Activated CD8-positive, alpha-beta T cell treated with anti-CD3 and anti-CD28 coated beads, Interleukin-2, amount 10 ng/mL, durations not matched to agents 7 days and 5 days (primary cell): ENCODE measurements at regions not wholly inside any gene's neighbourhood (a gene's known extent, or its start where the extent isn't known, plus 50 kb on each side); places are given as distances from the start of the nearest gene placed in this dataset.

Experiments
- ATAC-seq: fragments of 150-1000 bp; cut with Tn5 transposase; one replicate; pipeline ENCODE4 v1.10.0; 2021; ENCODE audit warnings: moderate library complexity
- CTCF ChIA-PET: fragments of 350-600 bp; sonication (Branson Sonifier 250); formaldehyde crosslinking; loops from one replicate; lab custom pipeline; 2021; ENCODE audit warnings: antibody characterized with exemption; lab: Charles Lee
- POLR2A ChIA-PET: fragments of 350-600 bp; sonication (Branson Sonifier 250); formaldehyde crosslinking; loops from one replicate; lab custom pipeline; 2021; ENCODE audit warnings: antibody characterized with exemption; lab: Charles Lee
- DNase-seq: peaks from one replicate; pipeline ENCODE4 v3.0.0-alpha.2; 2020
- H3K27ac Mint-ChIP-seq: one replicate; pipeline ENCODE4 v1.8.0; 2021; ENCODE audit warnings: mild to moderate bottlenecking, mixed read lengths
- H3K27me3 Mint-ChIP-seq: one replicate; pipeline ENCODE4 v1.8.0; 2021; ENCODE audit warnings: low read depth, mixed read lengths
- H3K36me3 Mint-ChIP-seq: one replicate; pipeline ENCODE4 v1.8.0; 2021; ENCODE audit warnings: low read depth, mixed read lengths
- H3K4me1 Mint-ChIP-seq: one replicate; pipeline ENCODE4 v1.8.0; 2021; ENCODE audit warnings: low read depth, mixed read lengths
- H3K4me3 Mint-ChIP-seq: one replicate; pipeline ENCODE4 v1.8.0; 2021; ENCODE audit warnings: mild to moderate bottlenecking, mixed read lengths
- H3K9me3 Mint-ChIP-seq: one replicate; pipeline ENCODE4 v1.8.0; 2022; ENCODE audit warnings: mixed read lengths; ENCODE audit not compliant: insufficient read depth

DNA sequence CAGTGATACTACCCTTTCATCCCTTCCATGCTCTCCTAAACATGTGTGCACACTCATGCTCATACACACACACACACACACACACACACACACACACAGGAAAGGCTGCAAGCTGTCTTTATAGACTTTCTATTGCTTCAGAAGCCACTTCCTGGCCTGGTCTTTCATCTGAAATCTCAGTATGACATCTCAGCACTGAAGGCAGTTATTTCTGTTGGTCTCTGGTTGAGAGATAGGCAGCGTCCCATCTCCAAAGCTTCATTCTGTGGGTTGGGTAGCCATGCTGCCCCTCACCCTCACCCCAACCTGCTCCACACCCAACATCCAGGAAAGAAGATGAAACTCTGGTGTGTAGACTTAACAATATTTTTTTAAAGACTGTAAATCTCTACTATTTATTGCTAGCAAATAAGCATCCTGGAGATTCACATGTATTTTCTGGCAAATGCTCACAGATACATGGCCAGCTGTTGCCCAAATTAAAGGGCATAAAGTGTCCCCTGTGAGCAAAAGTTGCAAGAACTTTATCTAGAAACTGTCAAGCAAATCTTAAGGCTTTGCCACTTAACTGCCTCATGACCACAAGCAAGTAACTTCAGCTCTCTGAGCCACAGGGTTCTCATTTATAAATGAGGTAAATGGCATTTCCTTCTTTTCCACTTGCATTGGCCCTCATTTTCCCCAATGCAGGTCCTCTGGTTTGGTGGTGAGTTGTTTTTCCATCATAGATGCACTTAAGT, 189.8 kb upstream of the AFF2 start:
- POLR2A ChIA-PET = interaction anchor here (0.5 to 1.6 kb wide), 4 partner anchors 11 to 399 kb away, joined by 3 to 4 read pairs (median 4); partner anchors contain the start of gene FMR1
- DNase-seq (peak; percentile 79), ATAC-seq (peak; percentile 93)
- peak overlapping the region; percentile 32 for H3K4me3 Mint-ChIP-seq
- peaks cover 7% of the 10 kb centered on the region for H3K9me3 Mint-ChIP-seq
- no peaks in the 10 kb centered on the region for H3K27me3 Mint-ChIP-seq
- peak overlapping the region; percentile 90 for H3K27ac Mint-ChIP-seq
- H3K36me3 Mint-ChIP-seq = peaks cover 17% of the 10 kb centered on the region
- peaks cover 38% of the 10 kb centered on the region for H3K4me1 Mint-ChIP-seq
- CTCF ChIA-PET = interaction anchor here (0.8 to 2.3 kb wide), 4 partner anchors 11 to 976 kb away, joined by 3 to 8 read pairs (median 5); no protein-coding TSS in a partner anchor

DNA sequence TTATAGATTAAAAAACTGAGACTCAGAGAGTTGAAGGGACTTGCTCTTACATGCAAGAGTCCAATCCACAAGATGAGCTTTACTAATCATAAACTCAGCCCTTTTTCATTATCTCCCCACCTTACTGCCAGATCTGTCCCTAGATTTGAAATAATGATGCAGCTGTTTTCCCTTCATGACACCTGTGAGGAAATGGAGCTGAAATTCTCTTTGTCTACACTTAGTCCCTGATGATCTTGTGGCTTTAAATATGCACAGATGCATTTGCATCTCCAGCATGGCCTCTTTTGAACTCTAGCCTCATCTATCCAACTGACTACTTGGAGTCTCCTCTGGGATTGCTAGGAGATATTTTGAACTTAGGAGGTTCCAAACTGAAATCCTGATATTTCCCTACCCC, 188.9 kb upstream of the AFF2 start:
- Mint-ChIP-seq H3K36me3 (peaks cover 17% of the 10 kb centered on the region), H3K27ac (peak overlapping the region; percentile 90), H3K4me1 (peaks cover 38% of the 10 kb centered on the region), H3K27me3 (no peaks in the 10 kb centered on the region), H3K9me3 (peaks cover 8% of the 10 kb centered on the region), H3K4me3 (no peak overlapping the region)
- ChIA-PET CTCF (interaction anchor here (0.8 to 2.3 kb wide), 2 partner anchors 10 to 219 kb away, joined by 3 to 8 read pairs; no protein-coding TSS in a partner anchor), POLR2A (no interaction called here)
- DNase-seq (no peak), ATAC-seq (no peak)

DNA sequence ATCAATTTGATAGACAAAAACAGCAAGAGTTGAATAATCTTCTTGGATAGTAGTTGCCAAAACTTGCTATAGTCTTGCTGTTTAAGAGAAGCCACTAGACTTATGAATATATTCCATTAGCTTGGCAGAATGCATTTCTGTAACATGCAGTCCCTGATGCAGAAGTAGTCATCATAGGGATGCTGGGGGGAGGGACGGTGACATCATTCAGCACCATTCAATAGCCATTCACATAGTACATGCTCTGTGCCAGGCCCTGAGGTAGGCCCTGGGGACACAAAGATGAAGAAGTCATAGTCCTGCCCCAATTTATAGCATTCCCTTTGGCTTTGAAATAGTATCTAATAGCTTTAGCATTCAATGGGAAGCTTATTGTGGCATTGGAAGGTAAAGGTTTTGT, 185.5 kb upstream of the AFF2 start:
- H3K4me1 Mint-ChIP-seq = peaks cover 24% of the 10 kb centered on the region
- H3K36me3 Mint-ChIP-seq = peaks cover 7% of the 10 kb centered on the region
- DNase-seq = no peak
- no peak overlapping the region for H3K27ac Mint-ChIP-seq
- no peak for ATAC-seq
- POLR2A ChIA-PET = no interaction called here
- no peak overlapping the region for H3K4me3 Mint-ChIP-seq
- CTCF ChIA-PET = no interaction called here
- H3K9me3 Mint-ChIP-seq = peaks cover 4% of the 10 kb centered on the region
- H3K27me3 Mint-ChIP-seq = no peaks in the 10 kb centered on the region

DNA sequence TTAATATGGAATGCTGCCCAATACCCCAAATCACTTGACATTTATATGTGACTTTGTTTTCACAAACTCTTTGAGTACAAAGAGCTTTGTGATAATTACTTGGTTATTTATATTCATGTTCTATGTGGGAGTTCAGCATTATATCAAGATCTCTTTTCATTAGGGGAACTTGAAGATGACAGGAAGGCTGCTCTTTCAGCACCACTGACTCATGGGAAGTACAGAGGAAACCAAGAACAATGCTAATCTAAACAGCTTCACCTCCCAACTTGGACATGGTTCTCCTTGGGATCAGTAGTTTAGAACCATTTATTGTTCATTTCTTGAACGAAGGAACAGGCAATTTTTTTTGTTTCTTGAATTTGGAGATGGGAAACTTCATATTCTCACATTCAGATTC, 184.0 kb upstream of the AFF2 start:
- POLR2A ChIA-PET = no interaction called here

DNA sequence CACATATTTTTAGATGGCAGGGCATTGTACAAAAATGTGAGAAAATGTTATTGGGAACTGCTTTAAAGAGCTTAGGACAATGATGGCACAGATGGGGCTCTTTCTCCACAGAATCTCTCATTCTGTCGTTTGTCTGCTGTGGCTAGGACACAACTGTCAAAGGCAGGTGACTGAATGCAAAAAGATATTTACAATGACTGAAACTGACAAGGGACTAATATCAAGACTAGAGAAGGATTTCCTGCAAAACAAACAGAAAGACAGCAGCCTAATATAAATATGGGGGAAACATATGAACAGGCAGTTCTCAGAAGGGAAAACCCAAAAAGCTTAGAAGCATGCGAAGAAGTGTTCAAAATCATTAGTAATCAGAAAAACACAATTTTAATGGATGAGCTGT, 177.5 kb upstream of the AFF2 start:
- ATAC-seq = no peak
- H3K4me3 Mint-ChIP-seq = no peak overlapping the region

More for the DNA sequence above, 184.0 kb upstream of the AFF2 start:
- ATAC-seq (no peak), DNase-seq (no peak)
- Mint-ChIP-seq H3K36me3 (peaks cover 6% of the 10 kb centered on the region), H3K4me1 (peaks cover 9% of the 10 kb centered on the region), H3K9me3 (peaks cover 4% of the 10 kb centered on the region), H3K27ac (no peak overlapping the region), H3K27me3 (no peaks in the 10 kb centered on the region), H3K4me3 (no peak overlapping the region)
- CTCF ChIA-PET = no interaction called here

DNA sequence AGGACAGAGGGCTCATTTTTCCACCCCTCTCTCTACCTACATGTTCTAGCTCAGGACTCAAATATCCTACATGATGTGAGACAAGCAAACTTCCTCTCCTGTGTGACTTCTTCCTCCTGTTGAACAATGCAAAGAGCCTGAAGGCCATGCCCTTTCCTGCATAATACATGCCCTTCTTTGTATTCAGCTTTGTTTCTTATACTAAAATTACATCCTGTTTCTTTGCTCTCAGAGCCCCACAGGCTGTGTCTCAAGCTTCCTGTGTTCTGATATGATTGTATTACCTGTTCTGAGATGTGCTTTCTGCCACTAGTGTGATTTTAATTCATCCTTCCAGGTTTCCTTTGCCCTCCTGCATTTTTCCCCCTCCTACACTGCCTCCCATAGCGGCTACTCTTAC, 166.4 kb upstream of the AFF2 start:
- H3K9me3 Mint-ChIP-seq = peaks cover 3% of the 10 kb centered on the region
- ATAC-seq (peak; percentile 60), DNase-seq (peak; percentile 21)
- H3K27ac Mint-ChIP-seq = peak overlapping the region; percentile 90
- peaks cover 3% of the 10 kb centered on the region for H3K36me3 Mint-ChIP-seq
- peaks cover 21% of the 10 kb centered on the region for H3K4me1 Mint-ChIP-seq
- no peak overlapping the region for H3K4me3 Mint-ChIP-seq
- ChIA-PET CTCF (no interaction called here), POLR2A (interaction anchor here (0.8 kb wide), 1 partner anchor 24 kb away, joined by 3 read pairs; no protein-coding TSS in a partner anchor)
- no peaks in the 10 kb centered on the region for H3K27me3 Mint-ChIP-seq

More for the DNA sequence above, 177.5 kb upstream of the AFF2 start:
- Mint-ChIP-seq H3K36me3 (no peaks in the 10 kb centered on the region), H3K4me1 (no peaks in the 10 kb centered on the region), H3K27ac (no peak overlapping the region), H3K9me3 (no peaks in the 10 kb centered on the region), H3K27me3 (no peaks in the 10 kb centered on the region)
- DNase-seq = no peak
- POLR2A ChIA-PET = interaction anchor here (1.2 kb wide), 1 partner anchor 10 kb away, joined by 5 read pairs; no protein-coding TSS in a partner anchor
- CTCF ChIA-PET = interaction anchor here (2.0 kb wide), 1 partner anchor 12 kb away, joined by 8 read pairs; no protein-coding TSS in a partner anchor

DNA sequence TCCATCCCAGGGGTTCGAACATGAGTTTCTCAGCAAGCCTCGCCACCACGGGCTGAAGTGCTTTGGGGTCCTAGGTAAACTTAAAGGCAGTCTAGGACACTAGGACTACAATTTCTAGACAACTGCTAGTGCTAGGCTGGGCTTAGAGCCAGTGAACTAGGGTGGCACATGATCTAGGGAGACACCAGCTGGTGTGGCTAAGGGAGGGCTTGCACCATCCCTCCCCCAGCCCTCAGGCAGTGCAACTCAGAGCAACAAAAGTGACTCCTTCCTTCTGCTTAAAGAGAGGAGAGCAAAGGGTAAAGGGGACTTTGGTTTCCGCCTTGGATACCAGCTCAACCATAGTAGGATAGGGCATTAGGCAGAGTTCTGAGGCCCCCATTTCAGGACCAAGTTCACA, 162.5 kb upstream of the AFF2 start:
- no peak overlapping the region for H3K27ac Mint-ChIP-seq
- no peak overlapping the region for H3K4me3 Mint-ChIP-seq
- peaks cover 6% of the 10 kb centered on the region for H3K9me3 Mint-ChIP-seq
- no peak for DNase-seq
- peaks cover 8% of the 10 kb centered on the region for H3K36me3 Mint-ChIP-seq
- peaks cover 31% of the 10 kb centered on the region for H3K4me1 Mint-ChIP-seq
- no peak for ATAC-seq
- no peaks in the 10 kb centered on the region for H3K27me3 Mint-ChIP-seq
- ChIA-PET POLR2A (no interaction called here), CTCF (no interaction called here)

DNA sequence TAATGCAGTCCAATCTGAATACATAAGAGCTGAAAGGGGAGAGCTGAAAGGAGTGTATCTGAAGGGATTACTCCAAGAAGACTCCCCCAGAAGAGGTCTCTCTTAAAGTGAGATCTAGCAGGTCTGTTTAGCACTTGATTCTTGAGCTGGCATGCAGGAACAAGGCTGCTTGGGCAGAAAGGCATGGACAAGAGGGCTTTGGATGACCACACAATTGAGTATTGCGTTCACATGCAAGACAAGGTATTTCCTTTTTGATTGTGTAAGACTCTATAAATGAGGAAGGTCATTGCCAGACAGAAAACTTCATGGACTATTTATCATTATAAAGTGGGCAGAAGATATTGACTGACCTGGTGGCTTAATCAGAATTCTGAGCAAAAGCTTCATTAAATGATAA, 145.5 kb upstream of the AFF2 start:
- Mint-ChIP-seq H3K27me3 (no peaks in the 10 kb centered on the region), H3K9me3 (peaks cover 5% of the 10 kb centered on the region), H3K4me1 (no peaks in the 10 kb centered on the region), H3K36me3 (no peaks in the 10 kb centered on the region), H3K4me3 (no peak overlapping the region), H3K27ac (no peak overlapping the region)
- ChIA-PET CTCF (no interaction called here), POLR2A (no interaction called here)
- no peak for DNase-seq
- no peak for ATAC-seq

DNA sequence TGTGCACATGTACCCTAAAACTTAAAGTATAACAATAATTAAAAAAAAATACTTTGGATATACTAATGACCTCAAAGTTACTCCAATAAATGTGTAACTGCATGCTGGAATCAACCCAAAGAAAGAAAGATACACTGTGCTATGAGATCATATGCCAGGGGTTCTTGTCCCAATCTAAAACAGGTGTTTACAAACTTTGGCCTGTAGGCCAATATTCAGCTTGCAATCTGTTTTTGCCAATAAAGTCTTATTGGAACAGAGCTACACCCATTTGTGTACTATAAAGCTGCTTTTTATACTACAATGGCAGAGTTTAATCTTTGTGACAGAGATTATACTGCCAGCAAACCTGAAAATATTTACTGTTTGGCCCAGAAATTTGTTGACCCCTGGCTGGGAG, 138.8 kb upstream of the AFF2 start:
- CTCF ChIA-PET = no interaction called here
- no peak overlapping the region for H3K4me3 Mint-ChIP-seq
- no peak for ATAC-seq
- no peaks in the 10 kb centered on the region for H3K36me3 Mint-ChIP-seq
- H3K27me3 Mint-ChIP-seq = no peaks in the 10 kb centered on the region
- POLR2A ChIA-PET = no interaction called here
- no peak overlapping the region for H3K27ac Mint-ChIP-seq
- DNase-seq = no peak
- no peaks in the 10 kb centered on the region for H3K9me3 Mint-ChIP-seq
- no peaks in the 10 kb centered on the region for H3K4me1 Mint-ChIP-seq

DNA sequence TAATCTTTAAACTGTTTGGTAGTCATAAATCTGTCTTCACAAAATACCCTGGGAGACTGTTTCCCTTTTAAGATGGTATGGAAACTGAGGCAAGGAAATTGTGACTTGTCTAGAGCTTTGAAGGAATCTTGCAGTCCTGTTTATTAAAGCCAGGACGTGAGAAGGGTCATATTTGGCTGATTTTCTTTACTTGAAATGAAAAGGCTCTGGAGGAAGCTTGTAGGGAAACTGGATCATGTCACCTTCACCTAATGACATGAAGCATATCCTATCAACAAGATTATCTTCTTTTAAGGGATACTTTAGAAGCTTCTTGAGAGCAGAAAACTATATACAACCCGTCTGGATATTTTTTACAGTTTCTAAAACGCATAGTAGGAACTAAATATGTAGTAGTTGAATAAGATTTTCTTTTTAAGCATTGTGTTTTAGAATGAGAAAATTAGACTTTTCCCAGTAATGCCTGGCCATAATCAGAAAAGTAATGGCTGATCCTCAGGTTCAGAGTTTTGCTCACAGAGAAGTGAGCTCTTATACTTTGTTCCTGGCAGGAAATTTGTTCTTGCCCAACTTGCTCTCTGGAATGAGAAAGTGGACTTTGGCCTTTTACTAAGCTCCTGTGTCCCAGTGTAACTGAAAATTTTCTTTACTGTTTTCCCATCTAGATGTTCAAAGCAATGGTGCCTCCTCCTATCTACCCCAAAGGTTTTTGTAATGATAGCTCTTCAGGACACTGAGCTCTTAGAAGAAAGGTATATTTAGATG, 136.8 kb upstream of the AFF2 start:
- Mint-ChIP-seq H3K27ac (no peak overlapping the region), H3K9me3 (no peaks in the 10 kb centered on the region), H3K27me3 (no peaks in the 10 kb centered on the region), H3K4me1 (no peaks in the 10 kb centered on the region), H3K4me3 (no peak overlapping the region), H3K36me3 (no peaks in the 10 kb centered on the region)
- ATAC-seq (no peak), DNase-seq (no peak)
- ChIA-PET CTCF (no interaction called here), POLR2A (no interaction called here)

DNA sequence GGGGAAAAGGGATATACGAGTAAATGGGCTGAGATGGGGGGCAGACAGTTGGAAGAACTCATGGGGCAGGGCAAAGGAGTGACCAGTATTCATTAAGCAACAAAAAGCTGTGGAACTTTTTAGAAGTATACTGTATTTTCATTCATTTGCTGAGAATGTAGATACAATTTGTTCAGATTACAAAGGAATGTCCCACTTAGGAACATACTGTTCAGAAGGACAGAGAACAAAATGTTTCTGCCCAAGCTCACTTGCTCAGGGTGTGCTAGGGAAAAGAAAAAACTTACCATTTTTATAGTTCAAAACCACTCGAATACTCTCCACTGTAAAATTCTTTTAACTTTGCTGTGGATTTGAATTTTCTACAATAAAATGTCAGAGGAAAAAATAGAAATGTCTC, 135.2 kb upstream of the AFF2 start:
- DNase-seq (no peak), ATAC-seq (no peak)
- Mint-ChIP-seq H3K9me3 (no peaks in the 10 kb centered on the region), H3K4me1 (no peaks in the 10 kb centered on the region), H3K36me3 (no peaks in the 10 kb centered on the region), H3K27me3 (no peaks in the 10 kb centered on the region), H3K27ac (no peak overlapping the region), H3K4me3 (no peak overlapping the region)
- POLR2A ChIA-PET = interaction anchor here (0.6 kb wide), 1 partner anchor 79 kb away, joined by 4 read pairs; no protein-coding TSS in a partner anchor
- CTCF ChIA-PET = interaction anchor here (0.7 kb wide), 1 partner anchor 179 kb away, joined by 3 read pairs; no protein-coding TSS in a partner anchor

DNA sequence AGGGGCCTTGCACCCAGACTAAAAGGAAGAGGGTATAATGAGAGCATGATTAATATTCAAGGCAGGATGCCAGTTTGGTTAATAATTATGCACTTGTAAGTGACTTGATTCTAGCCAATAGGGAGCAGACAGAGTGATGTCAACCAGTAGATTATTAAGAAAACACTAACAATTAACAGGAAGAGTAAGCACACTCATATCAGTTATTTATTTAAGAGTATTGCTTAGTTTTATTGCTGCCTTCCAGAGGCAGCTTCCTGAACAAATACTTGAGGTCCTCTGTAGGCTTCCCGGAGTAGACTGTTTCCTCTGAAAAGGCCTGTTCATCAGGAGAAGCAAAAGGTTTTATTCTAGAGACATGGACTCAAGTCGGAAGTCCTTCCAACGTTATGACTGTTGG, 129.1 kb upstream of the AFF2 start:
- ChIA-PET CTCF (no interaction called here), POLR2A (no interaction called here)
- Mint-ChIP-seq H3K9me3 (no peaks in the 10 kb centered on the region), H3K4me3 (no peak overlapping the region), H3K36me3 (no peaks in the 10 kb centered on the region), H3K4me1 (no peaks in the 10 kb centered on the region), H3K27me3 (no peaks in the 10 kb centered on the region), H3K27ac (no peak overlapping the region)
- DNase-seq (no peak), ATAC-seq (no peak)
